SH-SY5Y (cell line): ENCODE measurements at regions not wholly inside any gene's neighbourhood (a gene's known extent, or its start where the extent isn't known, plus 50 kb on each side); places are given as distances from the start of the nearest gene placed in this dataset.

Experiments used
- GATA2 ChIP-seq: IDR thresholded peaks from 2 replicates; pipeline ENCODE4 v1.6.1; 2011; ENCODE audit warnings: mild to moderate bottlenecking, low read depth, low read length
- GATA3 ChIP-seq: IDR thresholded peaks from 2 replicates; pipeline ENCODE4 v1.6.1; 2011; ENCODE audit warnings: low read depth, mild to moderate bottlenecking, low read length, moderate library complexity

- TF ChIP-seq GATA3 (no peak), GATA2 (no peak)
Measured at GRCh38 chr6:140388192-140388802, 1013.8 kb upstream of the CITED2 start.
